ENCODE measurements at regions not wholly inside any gene's neighbourhood (a gene's known extent, or its start where the extent isn't known, plus 50 kb on each side); places are given as distances from the start of the nearest gene placed in this dataset.
"Not testable (repeated sequence)": the region's sequence is repeated elsewhere in the genome, so short reads cannot be mapped to it uniquely, and the experiment has no call there.

DNA sequence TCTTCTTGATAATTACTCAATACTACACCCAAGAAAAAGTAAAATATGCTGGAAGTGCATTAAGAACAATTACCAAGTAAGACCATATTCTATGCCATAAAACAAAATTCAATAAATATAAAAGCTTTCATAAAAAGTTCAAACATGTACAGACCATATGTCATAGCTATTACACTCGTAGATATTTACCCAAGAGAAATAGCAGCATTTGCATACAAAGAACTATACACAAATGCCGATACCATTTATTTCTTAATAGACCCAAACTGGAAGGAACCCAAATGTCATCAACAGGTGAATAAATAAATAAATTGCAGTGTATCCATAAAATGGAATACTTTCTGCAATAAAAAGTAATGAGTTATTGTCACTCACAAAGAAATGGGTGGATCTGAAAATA lies 78.3 kb upstream of the SLC16A7 start:
- no peak for DNase-seq (ENCODE audit: low read depth, low spot score)
- no peak overlapping the region for H3K27ac ChIP-seq

DNA sequence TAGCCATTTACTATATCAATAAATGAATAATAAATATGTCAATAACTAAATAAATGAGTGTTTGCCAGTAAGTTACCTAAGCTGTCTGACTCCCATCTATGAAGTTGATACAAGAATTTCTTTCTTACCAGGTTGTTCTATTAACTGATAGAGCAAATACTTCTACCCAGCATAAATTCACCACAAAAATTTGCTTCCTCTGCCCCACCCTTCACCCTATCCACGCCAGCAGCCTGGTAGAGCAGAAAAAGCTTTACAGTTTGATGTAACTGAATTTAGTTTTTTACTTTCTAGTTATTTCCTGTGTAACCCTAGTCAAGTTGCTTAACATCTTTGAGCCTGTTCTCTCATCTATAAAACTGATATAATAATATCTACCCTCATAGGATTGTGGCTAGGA lies 94.9 kb upstream of the SLC16A7 start:
- no peak overlapping the region for H3K27ac ChIP-seq
- no peak for DNase-seq (ENCODE audit: low read depth, low spot score)

DNA sequence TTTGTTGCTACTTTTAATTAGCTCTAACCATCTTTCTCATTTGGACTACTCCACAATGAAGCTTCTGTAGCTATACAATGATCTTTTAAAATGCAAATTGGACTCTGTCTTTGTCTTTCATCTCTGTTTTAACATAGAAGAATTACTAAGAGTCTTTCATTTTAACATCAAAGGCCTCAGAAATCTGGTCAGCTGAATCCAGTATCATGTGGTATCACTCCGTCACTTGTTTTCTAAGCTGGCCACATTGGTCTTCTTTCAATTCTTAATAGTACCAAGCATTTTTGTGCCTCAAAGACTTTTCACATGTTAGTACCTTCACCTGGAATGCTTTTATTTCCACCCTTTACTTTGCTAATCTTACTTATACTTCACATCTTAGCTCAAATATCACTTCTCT lies 95.5 kb upstream of the SLC16A7 start:
- H3K27ac ChIP-seq = no peak overlapping the region
- no peak for DNase-seq (ENCODE audit: low read depth, low spot score)

DNA sequence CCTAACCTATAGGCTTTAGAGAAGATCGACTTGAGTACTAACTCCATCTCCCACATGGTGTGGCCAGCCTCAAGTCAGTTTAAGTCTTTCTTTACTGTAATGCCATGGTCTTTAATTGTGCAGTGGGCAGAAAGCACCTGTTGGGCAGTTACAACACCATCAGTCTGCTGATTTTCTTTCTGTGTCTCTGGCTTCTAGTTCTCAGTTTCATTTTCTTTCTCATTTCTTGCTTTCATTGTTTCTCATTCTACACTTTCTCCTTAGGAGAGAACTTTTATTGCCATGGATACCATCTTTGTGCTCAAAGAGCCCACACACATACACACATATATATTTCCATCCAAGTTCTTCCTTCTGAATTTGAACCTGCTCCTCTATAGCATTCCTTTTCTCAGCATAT lies 96.1 kb upstream of the SLC16A7 start:
- no peak overlapping the region for H3K27ac ChIP-seq
- no peak for DNase-seq (ENCODE audit: low read depth, low spot score)

DNA sequence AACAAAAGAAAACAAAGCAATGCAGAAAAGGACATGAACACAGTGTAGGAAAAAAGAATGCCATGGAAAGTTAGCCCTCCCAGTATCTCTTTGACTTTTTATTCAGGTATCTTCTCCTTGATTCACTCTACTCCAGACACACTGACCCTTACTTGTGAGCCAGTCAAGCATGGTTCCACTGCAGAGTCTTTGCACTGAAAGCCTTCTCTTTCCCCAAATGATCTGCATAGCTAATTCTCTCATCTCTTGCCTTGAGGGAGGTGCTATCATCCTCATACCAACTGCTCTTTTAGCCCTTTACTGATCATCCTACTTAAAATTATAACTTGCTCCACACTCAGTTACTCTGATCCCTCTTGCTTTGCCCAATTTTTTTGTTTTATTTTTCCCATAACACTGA lies 101.2 kb upstream of the SLC16A7 start:
- no peak for DNase-seq (ENCODE audit: low read depth, low spot score)
- no peak overlapping the region for H3K27ac ChIP-seq

DNA sequence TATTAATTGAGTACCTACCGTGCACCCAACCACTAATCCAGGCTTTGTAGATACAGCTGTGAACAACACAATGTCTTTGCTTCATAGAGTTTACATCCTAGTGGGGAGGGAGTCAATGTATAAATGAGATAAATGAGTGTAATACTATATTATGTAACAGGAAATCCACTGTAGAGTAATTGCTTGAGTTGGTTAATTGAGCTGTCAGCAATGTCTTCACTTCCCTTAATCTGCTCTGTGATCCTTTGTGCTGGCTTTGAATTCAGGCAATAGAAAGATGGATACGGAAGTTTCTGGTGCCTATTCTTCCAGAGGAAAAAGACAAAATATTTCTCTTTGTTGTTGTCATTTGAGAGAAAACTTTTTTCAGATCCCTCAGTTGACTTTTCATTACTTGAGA lies 104.0 kb upstream of the SLC16A7 start:
- no peak overlapping the region for H3K27ac ChIP-seq

DNA sequence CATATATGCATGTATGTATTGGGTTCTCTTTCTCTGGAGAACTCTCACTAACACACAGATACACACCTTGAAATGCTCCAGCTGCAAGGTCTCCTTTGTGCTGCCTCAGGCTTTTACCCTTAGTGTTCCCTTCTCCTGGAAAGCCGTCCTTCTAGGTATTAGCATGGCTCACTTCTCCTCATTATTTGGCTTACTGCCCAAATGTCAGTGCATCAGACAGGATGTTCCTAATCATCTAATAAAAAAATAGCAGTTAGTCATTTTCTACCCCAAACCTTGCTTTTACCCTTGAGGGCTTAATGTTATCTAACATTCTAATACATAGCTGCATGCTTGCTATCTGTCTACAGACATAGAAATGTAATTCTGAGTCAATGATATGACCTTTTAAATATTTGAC lies 109.0 kb upstream of the SLC16A7 start:
- no peak for DNase-seq (ENCODE audit: low read depth, low spot score)
- no peak overlapping the region for H3K27ac ChIP-seq

More for the DNA sequence above, 104.0 kb upstream of the SLC16A7 start:
- DNase-seq (ENCODE audit: low read depth, low spot score) = no peak

DNA sequence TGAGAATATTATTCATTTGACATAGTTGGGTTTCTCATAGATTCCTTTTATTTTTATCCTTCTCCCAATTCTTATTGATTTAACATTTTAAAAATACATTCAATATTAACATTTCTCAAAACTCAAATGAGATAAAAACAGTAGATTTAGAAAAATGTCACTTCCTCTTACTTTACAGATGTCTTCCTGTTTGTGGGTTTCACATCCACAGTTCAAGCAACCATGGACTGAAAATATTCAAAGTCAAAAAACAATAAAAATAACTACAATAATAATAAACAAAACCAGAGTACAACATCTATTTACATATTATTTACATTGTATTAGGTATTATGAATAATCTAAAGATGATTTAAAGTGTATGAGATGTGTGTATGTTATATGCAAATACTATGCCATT lies 111.3 kb upstream of the SLC16A7 start:
- no peak for DNase-seq (ENCODE audit: low read depth, low spot score)
- no peak overlapping the region for H3K27ac ChIP-seq

DNA sequence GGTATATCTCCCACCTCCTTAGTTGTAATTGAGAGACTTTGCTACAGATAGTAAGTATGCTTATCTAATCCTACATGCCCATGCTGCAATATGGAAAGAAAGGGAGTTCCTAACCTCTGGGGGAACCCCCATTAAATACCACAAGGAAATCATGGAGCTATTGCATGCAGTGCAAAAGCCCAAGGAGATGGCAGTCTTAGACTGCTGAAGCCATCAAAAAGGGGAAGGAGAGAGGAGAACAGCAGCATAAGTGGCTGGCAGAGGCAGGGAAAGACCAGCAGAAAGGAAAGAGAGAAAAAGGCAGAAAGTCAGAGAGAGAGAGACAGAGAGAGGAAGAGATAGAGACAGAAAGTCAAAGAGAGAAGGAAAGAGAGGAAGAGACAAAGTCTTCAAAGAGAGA lies 121.6 kb upstream of the SLC16A7 start:
- DNase-seq (ENCODE audit: low read depth, low spot score) = not testable (repeated sequence)

DNA sequence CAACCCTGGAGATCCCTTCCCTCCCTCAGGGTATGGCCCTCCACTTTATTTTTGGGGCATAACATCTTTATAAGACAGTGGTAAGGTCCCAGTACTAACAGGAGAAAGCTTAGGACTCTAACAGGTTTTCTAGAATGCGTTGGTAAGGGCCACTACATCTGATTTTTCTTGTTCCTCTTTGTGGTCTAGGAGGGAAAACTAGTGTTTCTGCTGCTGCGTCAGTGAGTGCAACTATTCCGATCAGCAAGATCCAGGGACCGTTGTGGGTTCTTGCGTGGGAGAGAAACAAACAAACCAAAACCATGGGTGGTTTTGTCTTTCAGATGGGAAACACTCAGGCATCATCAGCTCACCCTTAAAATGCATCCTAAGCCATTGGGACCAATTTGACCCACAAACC lies 123.6 kb upstream of the SLC16A7 start:
- DNase-seq (ENCODE audit: low read depth, low spot score) = no peak
- H3K27ac ChIP-seq = no peak overlapping the region

More for the DNA sequence above, 121.6 kb upstream of the SLC16A7 start:
- not testable (repeated sequence) for H3K27ac ChIP-seq

DNA sequence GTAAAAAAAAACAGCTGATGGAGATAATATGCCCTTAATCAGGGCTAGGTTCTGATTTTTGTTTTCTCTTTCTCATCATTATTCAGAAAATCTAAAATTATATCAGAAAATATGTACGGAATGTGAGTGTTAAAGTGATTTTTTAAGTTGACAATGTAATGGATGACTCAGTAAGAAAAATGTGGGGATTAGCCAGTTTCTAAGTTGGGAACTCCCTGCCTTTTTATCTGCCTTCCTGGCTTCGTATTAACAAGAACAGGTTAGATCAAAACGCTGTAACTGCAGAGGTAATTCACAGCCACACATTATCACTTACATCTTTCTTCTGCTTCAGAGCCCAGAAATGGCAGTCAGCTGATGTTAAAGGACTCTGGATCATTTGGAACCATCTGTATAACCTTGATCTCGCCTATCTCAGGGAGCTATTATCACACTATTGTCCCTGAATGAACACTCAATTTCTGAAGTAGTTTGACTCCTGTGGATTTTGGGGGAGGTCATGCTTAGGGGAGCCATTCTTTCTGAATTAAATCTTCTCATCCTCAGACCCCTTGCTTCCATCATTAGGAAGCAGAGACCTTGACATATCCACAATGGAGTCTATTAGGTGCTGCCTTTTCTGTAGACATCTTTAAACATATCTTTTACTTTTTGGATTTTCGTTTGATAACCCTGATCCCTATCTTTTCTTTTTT lies 135.7 kb upstream of the SLC16A7 start:
- no peak overlapping the region for H3K27ac ChIP-seq
- DNase-seq (ENCODE audit: low read depth, low spot score) = no peak

DNA sequence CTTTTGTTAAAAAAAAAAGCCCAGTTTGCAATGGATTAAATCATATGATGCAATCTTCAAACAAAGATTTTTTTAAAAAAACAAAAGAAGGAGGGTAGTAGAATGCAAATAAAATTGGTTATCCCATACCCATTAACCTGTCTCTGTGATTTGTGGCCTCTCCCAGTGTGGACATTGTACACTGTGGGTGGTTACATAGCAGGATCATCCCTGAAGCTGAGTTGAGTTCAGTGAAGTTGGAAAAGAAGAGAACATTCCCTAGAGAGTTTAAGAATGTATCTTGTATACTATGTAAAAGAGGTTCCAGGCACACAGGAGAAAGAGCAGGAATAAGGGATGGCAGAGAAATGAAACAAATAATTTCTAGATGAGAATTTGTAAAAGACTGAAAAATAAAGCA lies 142.4 kb upstream of the SLC16A7 start:
- H3K27ac ChIP-seq = no peak overlapping the region
- DNase-seq (ENCODE audit: low read depth, low spot score) = no peak

DNA sequence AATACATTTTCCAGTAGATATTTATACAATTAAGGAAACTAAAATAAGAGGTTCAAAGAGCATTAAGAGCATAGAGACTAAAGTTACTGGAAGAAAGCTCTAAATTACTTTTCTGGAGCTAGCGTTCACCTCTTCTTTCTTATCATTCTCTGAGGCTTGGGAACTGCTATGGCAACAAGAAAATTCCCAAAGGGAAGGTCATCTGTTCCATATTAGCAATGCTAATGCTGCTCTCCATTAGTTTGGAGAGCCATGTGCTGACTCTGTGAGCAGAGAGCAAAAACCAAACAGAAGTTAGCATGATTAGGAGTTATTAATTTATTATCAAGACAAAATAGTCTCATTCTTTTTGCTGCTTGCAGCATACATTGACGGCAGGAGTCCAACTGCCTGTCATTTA lies 143.1 kb upstream of the SLC16A7 start:
- no peak overlapping the region for H3K27ac ChIP-seq

DNA sequence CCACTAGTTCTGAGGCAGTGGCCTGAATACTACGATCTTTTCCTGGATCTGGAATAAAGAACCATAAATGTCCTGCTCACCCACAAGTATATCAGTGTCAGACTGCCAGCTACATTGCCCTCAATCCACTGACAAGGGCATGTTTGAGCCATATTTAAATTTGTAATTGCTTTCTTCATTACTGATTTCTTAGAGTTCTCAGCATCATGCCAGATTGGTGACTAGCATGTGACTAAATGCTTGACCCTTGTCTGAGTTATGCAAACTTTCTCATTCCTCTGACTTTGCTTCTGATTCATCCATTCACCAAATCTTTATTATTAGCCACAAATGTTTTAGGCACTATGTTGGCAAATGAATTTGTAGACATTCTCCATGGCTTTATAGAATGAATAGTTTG lies 143.6 kb upstream of the SLC16A7 start:
- H3K27ac ChIP-seq = no peak overlapping the region
- no peak for DNase-seq (ENCODE audit: low read depth, low spot score)

More for the DNA sequence above, 143.1 kb upstream of the SLC16A7 start:
- DNase-seq (ENCODE audit: low read depth, low spot score) = no peak

DNA sequence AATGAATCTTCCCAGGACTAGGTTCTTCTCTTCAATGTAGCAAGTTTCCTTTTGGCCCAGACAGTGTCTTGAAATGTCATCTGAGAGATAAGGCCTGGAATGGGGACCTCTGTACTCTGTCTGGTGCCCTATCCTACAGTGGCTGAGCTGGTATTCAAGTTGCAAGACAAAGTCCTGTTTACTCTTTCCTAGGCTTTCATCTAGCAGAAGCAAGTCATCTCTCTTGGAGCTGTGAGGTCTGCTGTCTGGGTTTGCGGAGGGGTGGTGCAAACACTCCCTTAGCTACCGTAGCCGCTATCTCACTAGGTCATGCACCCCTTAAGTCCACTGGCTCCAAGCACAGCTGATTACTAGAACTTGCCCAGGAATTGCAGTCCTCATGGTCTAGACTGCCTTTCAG lies 149.7 kb upstream of the SLC16A7 start:
- DNase-seq (ENCODE audit: low read depth, low spot score) = no peak
- no peak overlapping the region for H3K27ac ChIP-seq

DNA sequence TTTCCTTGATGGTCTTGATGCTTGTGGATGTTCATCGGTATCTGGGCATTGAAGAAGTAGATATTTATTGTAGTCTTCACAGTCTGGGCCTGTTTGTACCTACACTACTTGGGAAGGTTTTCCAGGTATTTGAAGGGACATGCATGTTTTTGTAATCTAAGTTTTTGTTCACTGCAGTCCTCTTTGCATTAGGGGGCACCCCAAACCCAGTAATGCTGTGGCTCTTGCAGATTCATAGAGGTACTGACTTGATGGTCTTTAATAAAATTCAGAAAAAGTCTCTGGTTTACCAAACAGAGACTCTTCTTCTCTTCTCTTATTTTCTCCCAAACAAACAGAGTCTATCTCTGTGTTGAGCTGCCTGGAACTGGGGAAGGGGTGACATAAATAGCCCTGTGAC lies 150.9 kb upstream of the SLC16A7 start:
- H3K27ac ChIP-seq = no peak overlapping the region
- DNase-seq (ENCODE audit: low read depth, low spot score) = no peak

DNA sequence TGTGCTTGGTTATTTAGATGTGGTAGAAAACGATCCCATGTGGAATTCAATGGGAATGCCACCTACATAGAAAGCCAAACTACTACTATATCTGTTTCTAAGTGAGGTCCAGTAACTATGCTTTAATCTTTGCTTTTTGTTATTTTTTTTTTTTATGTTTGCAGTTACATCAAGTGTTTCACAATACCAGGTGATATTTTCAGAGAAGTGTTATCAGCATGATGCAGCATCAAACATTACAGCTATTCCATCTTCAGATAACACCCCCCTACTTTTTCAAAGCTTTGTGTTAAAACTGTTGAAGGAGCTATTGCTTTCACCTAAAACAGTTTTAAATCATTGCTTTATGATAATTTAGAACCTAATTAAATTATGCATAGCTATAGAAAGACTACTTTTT lies 163.8 kb upstream of the SLC16A7 start:
- no peak overlapping the region for H3K27ac ChIP-seq
- no peak for DNase-seq (ENCODE audit: low read depth, low spot score)

DNA sequence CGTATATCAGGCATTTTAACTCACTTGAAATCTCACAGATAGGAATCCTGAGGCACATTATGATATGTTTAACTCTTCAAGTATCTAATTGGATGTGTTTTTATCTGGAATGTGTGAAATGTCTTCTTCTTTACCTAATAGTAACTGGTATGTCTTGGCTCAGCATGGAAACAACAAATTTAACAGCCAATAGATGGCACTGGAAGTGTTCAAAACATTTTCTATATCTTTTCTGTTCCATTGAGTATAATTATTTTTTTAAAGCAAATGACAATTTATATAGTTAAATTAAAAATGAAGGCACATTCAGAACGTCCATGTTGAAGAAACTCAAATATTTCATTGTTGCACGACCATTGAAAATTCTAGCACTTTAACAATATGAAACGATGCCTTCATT lies 164.6 kb upstream of the SLC16A7 start:
- DNase-seq (ENCODE audit: low read depth, low spot score) = no peak
- no peak overlapping the region for H3K27ac ChIP-seq

DNA sequence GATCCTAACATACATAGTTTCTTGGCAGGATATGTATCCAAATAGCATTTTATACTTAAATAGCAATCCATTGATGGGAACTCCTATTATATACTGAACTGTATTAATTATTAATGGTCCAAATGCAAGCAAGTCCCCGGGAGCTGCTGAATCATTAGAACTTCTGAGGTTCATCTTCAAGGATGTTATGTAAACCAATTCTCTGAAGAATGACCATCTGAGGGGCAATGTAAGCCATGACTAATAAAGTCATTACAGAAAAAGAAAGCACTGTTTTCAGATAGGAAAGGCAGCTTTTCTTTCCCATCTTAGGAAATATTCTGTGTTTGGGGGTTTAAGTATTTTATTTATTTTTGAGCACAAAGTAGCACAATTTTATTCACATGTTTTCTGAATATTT lies 166.1 kb upstream of the SLC16A7 start:
- no peak overlapping the region for H3K27ac ChIP-seq
- no peak for DNase-seq (ENCODE audit: low read depth, low spot score)

DNA sequence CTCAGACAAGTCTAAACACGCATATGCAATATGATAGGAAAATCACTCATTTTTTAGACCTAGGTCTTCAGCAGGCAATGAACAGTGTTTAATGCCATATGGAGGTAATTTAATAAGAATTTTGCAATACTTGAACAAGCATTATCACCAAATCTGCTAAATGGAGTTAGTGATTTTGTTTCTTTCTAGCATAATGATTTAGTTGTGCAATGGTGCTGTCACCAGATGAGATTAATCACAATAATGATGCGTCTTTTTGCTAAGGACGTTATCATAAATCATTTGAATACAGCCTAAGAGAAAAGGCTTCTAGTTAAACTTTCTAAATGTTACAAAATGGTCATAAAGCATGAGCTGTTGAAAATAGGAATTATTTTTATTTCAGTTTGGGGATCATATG lies 170.0 kb upstream of the SLC16A7 start:
- DNase-seq (ENCODE audit: low read depth, low spot score) = no peak

DNA sequence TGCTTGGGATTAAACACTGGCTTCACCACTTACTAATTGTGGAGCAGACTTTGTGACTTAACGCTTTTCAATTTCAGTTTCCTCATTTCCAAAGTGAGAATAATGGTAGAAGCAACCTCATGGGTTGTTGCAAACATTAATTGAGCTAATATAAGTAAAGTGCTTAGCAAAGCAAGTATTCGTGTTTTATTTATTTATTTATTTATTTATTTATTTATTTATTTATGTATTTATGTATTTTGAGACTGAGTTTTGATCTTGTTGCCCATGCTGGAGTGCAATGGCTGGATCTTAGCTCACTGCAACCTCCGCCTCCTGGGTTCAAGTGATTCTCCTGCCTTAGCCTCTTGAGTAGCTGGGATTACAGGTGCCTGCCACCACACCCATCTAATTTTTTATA lies 171.2 kb upstream of the SLC16A7 start:
- not testable (repeated sequence) for DNase-seq (ENCODE audit: low read depth, low spot score); H3K27ac ChIP-seq

More for the DNA sequence above, 170.0 kb upstream of the SLC16A7 start:
- H3K27ac ChIP-seq = no peak overlapping the region

DNA sequence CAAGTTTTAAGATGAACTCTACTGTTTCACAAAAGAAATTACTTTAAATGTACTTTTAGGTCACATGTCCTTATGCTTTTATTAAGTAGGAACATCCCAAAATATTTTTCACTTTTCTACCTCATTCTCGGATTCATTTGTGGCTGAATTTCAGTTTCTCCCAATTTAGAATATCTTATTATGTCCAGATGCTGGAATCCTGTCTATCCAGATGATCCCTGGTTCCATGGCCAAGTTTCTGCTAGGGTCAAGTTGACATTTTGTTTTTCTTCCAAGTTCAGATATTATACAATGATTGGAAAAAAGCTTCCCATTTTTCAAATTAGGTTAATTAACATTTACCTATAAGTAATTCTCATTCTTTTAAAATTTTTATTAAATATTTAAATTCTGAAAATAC lies 181.8 kb upstream of the SLC16A7 start:
- H3K27ac ChIP-seq = no peak overlapping the region
- no peak for DNase-seq (ENCODE audit: low read depth, low spot score)

DNA sequence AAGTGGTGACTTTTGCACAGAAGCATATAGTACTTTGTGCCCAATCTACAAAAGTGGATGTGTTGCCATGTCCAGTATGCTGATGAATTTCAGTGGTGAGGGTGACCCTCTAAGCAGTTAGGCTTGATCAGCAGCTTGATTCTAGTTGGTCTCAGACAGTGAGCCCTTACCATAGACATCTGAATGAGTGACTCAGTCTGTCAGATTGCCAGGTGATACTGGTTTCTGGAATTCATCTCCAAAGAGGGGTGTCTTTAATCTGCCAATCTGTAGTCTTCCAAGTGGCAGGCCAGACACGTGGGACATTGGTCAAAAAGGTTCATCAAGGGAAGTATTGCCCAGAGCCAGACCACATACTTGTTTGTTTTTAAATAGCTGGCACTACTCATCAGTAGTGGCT lies 187.4 kb upstream of the SLC16A7 start:
- H3K27ac ChIP-seq = no peak overlapping the region
- no peak for DNase-seq (ENCODE audit: low read depth, low spot score)

Data from epithelial cell of prostate (primary cell).